MM.1S (cell line): ENCODE measurements at regions not wholly inside any gene's neighbourhood (a gene's known extent, or its start where the extent isn't known, plus 50 kb on each side); places are given as distances from the start of the nearest gene placed in this dataset.

Experiments
- DNase-seq: peaks from one replicate; pipeline ENCODE4 v3.0.0-alpha.2; 2015
- H2AFZ ChIP-seq: fragments of 300-600 bp; sonication (generic); 2 replicates; pipeline ENCODE4 v1.6.0; 2016; ENCODE audit warnings: antibody characterized with exemption, low read length
- H3F3A ChIP-seq: fragments of 300-600 bp; sonication (generic); 2 replicates; pipeline ENCODE4 v1.6.1; 2016; ENCODE audit warnings: mild to moderate bottlenecking, antibody characterized with exemption, low read length, moderate library complexity, mixed read lengths; ENCODE audit not compliant: insufficient read depth
- H3K27ac ChIP-seq: fragments of 300-600 bp; sonication (generic); 2 replicates; pipeline ENCODE4 v1.5.1; 2016; ENCODE audit warnings: mild to moderate bottlenecking, low read length
- H3K27me3 ChIP-seq: fragments of 300-600 bp; sonication (generic); replicated peaks from 2 replicates; pipeline ENCODE4 v1.6.0; 2016; ENCODE audit warnings: low read length; ENCODE audit not compliant: insufficient read depth
- H3K36me3 ChIP-seq: fragments of 300-600 bp; sonication (generic); replicated peaks from 2 replicates; pipeline ENCODE4 v1.6.1; 2016; ENCODE audit warnings: mild to moderate bottlenecking, low read length, mixed read lengths; ENCODE audit not compliant: insufficient read depth
- H3K4me1 ChIP-seq: fragments of 300-600 bp; sonication (generic); 2 replicates; pipeline ENCODE4 v1.6.1; 2016; ENCODE audit warnings: low read length, mixed read lengths
- H3K4me2 ChIP-seq: fragments of 300-600 bp; sonication (generic); 2 replicates; pipeline ENCODE4 v1.6.0; 2016; ENCODE audit warnings: low read depth, low read length
- H3K4me3 ChIP-seq: fragments of 300-600 bp; sonication (generic); 2 replicates; pipeline ENCODE4 v1.5.1; 2016; ENCODE audit warnings: low read length, mixed read lengths
- H3K79me2 ChIP-seq: fragments of 300-600 bp; sonication (generic); 2 replicates; pipeline ENCODE4 v1.6.1; 2016; ENCODE audit warnings: mixed run types, low read length, mixed read lengths
- H3K9ac ChIP-seq: fragments of 300-600 bp; sonication (generic); 2 replicates; pipeline ENCODE4 v1.6.1; 2016; ENCODE audit warnings: low read length, mixed read lengths
- H3K9me2 ChIP-seq: fragments of 300-600 bp; sonication (generic); replicated peaks from 2 replicates; pipeline ENCODE4 v1.6.1; 2016; ENCODE audit warnings: mild to moderate bottlenecking, low read length, mixed read lengths; ENCODE audit not compliant: insufficient read depth
- H3K9me3 ChIP-seq: fragments of 300-600 bp; sonication (generic); replicated peaks from 2 replicates; pipeline ENCODE4 v1.6.1; 2016; ENCODE audit warnings: mild to moderate bottlenecking, low read length, mixed read lengths; ENCODE audit not compliant: insufficient read depth
- H4K20me1 ChIP-seq: fragments of 300-600 bp; sonication (generic); 2 replicates; pipeline ENCODE4 v1.6.1; 2016; ENCODE audit warnings: mild to moderate bottlenecking, low read length, moderate library complexity, mixed read lengths; ENCODE audit not compliant: insufficient read depth
- EZH2 ChIP-seq: fragments of 300-600 bp; sonication (generic); optimal IDR thresholded peaks from 2 replicates; pipeline ENCODE3; 2017; ENCODE audit warnings: low read depth, mild to moderate bottlenecking, antibody characterized with exemption, low read length, mixed read lengths
- EZH2phosphoT487 ChIP-seq: fragments of 300-600 bp; sonication (generic); IDR thresholded peaks from 2 replicates; pipeline ENCODE4 v1.6.1; 2018; ENCODE audit warnings: antibody characterized with exemption, low read length
- TF ChIP-seq, protein P1 (sequence below): fragments of 300-600 bp; sonication (generic); IDR thresholded peaks from 2 replicates; pipeline ENCODE4 v1.5.1; 2016; ENCODE audit warnings: antibody characterized with exemption, low read length, mixed read lengths

DNA sequence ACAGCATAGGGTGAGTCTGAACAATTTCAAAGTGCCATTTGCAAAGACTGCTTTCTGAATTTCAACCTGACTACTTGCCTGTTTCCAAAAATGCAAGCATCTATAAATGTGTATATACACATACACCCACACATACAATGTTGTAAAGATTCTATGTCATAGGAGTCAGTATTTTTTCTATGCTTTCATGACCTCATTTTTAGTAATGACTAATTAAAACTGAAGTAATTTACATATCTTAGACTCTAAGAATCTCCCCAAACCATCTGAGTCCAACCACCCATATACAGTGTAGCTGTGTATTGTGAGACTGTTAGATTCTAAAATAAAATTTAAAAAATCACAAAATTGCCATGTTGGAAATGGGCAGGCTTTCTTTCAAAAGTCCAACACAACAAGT, 162.0 kb upstream of the STK17B start:
- Histone ChIP-seq H3K36me3 (no peaks in the 10 kb centered on the region), H4K20me1 (no peaks in the 10 kb centered on the region), H2AFZ (no peak overlapping the region), H3K79me2 (no peaks in the 10 kb centered on the region), H3K9me3 (no peaks in the 10 kb centered on the region), H3F3A (no peaks in the 10 kb centered on the region), H3K4me1 (peaks cover 13% of the 10 kb centered on the region), H3K27me3 (no peaks in the 10 kb centered on the region), H3K9me2 (no peaks in the 10 kb centered on the region), H3K27ac (no peak overlapping the region), H3K9ac (no peak overlapping the region), H3K4me2 (no peak overlapping the region), H3K4me3 (no peak overlapping the region)
- no peak for TF ChIP-seq EZH2phosphoT487
- no peak for DNase-seq

DNA sequence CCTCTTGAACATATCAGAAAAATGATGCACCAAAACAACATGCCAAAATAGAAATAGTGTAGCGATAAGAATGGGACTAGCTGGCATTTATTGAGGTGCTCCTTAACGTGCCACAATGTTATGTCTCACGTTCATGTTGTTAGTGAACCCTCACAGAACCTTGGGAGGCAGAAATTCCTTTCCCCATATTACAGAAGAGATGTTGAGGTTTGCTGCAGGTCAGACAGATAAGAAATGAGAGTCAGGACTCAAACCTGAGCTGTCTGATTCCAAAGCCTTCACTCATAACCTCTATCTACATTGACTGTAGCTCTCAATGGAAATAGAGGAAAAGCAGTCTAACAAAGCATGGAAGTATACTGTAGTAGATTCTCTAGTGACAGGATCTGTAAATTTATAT, 163.3 kb upstream of the STK17B start:
- no peaks in the 10 kb centered on the region for H3K9me2 ChIP-seq
- no peaks in the 10 kb centered on the region for H3K36me3 ChIP-seq
- no peak overlapping the region for H3K4me3 ChIP-seq
- H3K4me1 ChIP-seq = peaks cover 13% of the 10 kb centered on the region
- DNase-seq = no peak
- no peaks in the 10 kb centered on the region for H3K79me2 ChIP-seq
- H3F3A ChIP-seq = no peaks in the 10 kb centered on the region
- no peaks in the 10 kb centered on the region for H3K9me3 ChIP-seq
- no peaks in the 10 kb centered on the region for H3K27me3 ChIP-seq
- no peak overlapping the region for H3K9ac ChIP-seq
- H3K27ac ChIP-seq = no peak overlapping the region
- TF ChIP-seq, protein P1, sequence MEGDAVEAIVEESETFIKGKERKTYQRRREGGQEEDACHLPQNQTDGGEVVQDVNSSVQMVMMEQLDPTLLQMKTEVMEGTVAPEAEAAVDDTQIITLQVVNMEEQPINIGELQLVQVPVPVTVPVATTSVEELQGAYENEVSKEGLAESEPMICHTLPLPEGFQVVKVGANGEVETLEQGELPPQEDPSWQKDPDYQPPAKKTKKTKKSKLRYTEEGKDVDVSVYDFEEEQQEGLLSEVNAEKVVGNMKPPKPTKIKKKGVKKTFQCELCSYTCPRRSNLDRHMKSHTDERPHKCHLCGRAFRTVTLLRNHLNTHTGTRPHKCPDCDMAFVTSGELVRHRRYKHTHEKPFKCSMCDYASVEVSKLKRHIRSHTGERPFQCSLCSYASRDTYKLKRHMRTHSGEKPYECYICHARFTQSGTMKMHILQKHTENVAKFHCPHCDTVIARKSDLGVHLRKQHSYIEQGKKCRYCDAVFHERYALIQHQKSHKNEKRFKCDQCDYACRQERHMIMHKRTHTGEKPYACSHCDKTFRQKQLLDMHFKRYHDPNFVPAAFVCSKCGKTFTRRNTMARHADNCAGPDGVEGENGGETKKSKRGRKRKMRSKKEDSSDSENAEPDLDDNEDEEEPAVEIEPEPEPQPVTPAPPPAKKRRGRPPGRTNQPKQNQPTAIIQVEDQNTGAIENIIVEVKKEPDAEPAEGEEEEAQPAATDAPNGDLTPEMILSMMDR = no peak
- no peak for TF ChIP-seq EZH2phosphoT487
- no peak for TF ChIP-seq EZH2
- no peak overlapping the region for H2AFZ ChIP-seq
- no peak overlapping the region for H3K4me2 ChIP-seq
- H4K20me1 ChIP-seq = no peaks in the 10 kb centered on the region

DNA sequence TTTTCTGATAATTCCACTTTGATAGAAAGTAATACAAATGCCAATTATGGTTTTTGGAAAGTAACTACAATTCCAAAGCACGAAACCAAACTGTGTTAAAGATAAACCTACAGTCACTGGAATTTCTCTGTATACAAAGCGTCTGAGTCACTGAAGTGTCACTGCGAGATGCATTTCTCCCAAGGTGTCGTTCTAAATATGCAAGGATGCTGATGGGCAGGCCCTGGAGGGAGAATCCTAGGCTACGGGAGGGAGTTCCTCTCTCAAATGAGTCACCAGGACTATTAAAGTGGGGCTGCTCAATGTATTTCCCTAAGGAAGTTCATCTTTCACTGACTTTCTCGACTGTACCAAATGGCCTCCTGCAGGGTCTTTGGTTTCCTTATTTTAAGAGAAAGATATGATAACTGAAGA, 163.8 kb upstream of the STK17B start:
- Histone ChIP-seq H3F3A (no peaks in the 10 kb centered on the region), H2AFZ (no peak overlapping the region), H3K9ac (no peak overlapping the region), H3K9me2 (no peaks in the 10 kb centered on the region), H3K9me3 (no peaks in the 10 kb centered on the region), H4K20me1 (no peaks in the 10 kb centered on the region), H3K4me2 (no peak overlapping the region), H3K79me2 (no peaks in the 10 kb centered on the region), H3K4me1 (peaks cover 13% of the 10 kb centered on the region), H3K27ac (no peak overlapping the region), H3K4me3 (no peak overlapping the region), H3K27me3 (no peaks in the 10 kb centered on the region), H3K36me3 (no peaks in the 10 kb centered on the region)
- no peak for DNase-seq
- TF ChIP-seq EZH2 (no peak), EZH2phosphoT487 (no peak)
- TF ChIP-seq, protein P1 = no peak

DNA sequence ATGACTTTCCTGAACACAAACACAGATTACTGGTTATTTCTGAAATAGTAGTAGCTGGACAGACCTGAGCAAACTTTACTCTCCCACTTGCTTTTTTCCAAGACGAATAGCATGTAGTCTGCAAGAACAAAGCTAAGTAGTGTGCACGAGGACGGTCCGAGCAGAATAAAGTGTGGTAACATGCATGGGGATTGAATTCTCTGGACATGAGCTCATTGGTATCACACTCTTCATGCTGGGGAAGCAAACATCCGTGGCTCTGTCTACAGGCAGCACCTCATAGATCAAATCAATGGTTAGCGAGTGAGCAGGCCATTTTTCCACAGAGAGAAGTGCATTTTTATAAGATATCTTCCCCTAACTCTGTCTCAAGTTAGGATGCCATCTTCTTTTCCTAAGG, 164.8 kb upstream of the STK17B start:
- Histone ChIP-seq H3K4me2 (0 out of 2 replicates have a peak overlapping the region, but pooled peaks have one; percentile 2), H3K36me3 (no peaks in the 10 kb centered on the region), H2AFZ (no peak overlapping the region), H4K20me1 (no peaks in the 10 kb centered on the region), H3K9ac (no peak overlapping the region), H3K9me3 (no peaks in the 10 kb centered on the region), H3K9me2 (no peaks in the 10 kb centered on the region), H3K79me2 (no peaks in the 10 kb centered on the region), H3K27me3 (no peaks in the 10 kb centered on the region), H3F3A (no peaks in the 10 kb centered on the region), H3K4me3 (no peak overlapping the region), H3K4me1 (peaks cover 13% of the 10 kb centered on the region), H3K27ac (no peak overlapping the region)
- no peak for DNase-seq
- TF ChIP-seq, protein P1 = no peak
- TF ChIP-seq EZH2 = no peak
